ENCODE measurements at regions not wholly inside any gene's neighbourhood (a gene's known extent, or its start where the extent isn't known, plus 50 kb on each side); places are given as distances from the start of the nearest gene placed in this dataset.

DNA sequence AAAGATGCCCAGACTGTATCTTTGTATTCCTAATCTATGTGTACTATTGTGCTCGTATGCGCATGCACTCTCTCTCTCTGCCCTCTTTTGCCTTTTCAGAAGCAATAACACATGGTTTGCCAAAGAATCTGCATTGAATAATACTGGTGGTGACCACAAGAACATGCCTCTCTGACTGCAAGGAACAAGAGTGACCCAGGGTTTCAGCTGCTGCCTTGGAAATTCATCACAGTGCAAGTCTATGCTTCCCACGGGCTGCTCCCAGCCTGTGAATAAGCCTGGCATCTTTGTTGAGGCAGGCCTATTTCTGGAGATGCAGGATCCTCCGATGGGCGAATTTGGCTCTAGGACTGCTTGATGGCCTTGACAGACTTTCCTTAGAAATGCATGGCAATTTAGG, 689.4 kb upstream of the FANCL start:
- ATAC-seq, result no peak
- no peak for TF ChIP-seq ARNTL (CRISPR knock-in tag; IDR thresholded peaks at IDR 0.05; ENCODE audit: borderline replicate concordance, low read depth)
- TF ChIP-seq PPARA (CRISPR knock-in tag; IDR thresholded peaks at IDR 0.05; ENCODE audit: borderline replicate concordance), result no peak
- TF ChIP-seq GLIS3 (CRISPR knock-in tag; IDR thresholded peaks at IDR 0.05), result no peak
- TF ChIP-seq BACH2 (CRISPR knock-in tag; IDR thresholded peaks at IDR 0.05; ENCODE audit: borderline replicate concordance), result no peak
- TF ChIP-seq RARB (CRISPR knock-in tag; IDR thresholded peaks at IDR 0.05), result no peak
- TF ChIP-seq TOX (CRISPR knock-in tag; IDR thresholded peaks at IDR 0.05; ENCODE audit: borderline replicate concordance), result no peak
- TF ChIP-seq ESRRG (CRISPR knock-in tag; IDR thresholded peaks at IDR 0.05), result no peak
- TF ChIP-seq, protein P1, sequence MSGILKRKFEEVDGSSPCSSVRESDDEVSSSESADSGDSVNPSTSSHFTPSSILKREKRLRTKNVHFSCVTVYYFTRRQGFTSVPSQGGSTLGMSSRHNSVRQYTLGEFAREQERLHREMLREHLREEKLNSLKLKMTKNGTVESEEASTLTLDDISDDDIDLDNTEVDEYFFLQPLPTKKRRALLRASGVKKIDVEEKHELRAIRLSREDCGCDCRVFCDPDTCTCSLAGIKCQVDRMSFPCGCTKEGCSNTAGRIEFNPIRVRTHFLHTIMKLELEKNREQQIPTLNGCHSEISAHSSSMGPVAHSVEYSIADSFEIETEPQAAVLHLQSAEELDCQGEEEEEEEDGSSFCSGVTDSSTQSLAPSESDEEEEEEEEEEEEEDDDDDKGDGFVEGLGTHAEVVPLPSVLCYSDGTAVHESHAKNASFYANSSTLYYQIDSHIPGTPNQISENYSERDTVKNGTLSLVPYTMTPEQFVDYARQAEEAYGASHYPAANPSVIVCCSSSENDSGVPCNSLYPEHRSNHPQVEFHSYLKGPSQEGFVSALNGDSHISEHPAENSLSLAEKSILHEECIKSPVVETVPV (CRISPR knock-in tag; IDR thresholded peaks at IDR 0.05), result no peak
- no peak for TF ChIP-seq CSDC2 (CRISPR knock-in tag; IDR thresholded peaks at IDR 0.05)
- no peak for TF ChIP-seq ZNF8 (CRISPR knock-in tag; IDR thresholded peaks at IDR 0.05)
- no peak for TF ChIP-seq ZFP30 (CRISPR knock-in tag; IDR thresholded peaks at IDR 0.05)
- TF ChIP-seq, protein P2, sequence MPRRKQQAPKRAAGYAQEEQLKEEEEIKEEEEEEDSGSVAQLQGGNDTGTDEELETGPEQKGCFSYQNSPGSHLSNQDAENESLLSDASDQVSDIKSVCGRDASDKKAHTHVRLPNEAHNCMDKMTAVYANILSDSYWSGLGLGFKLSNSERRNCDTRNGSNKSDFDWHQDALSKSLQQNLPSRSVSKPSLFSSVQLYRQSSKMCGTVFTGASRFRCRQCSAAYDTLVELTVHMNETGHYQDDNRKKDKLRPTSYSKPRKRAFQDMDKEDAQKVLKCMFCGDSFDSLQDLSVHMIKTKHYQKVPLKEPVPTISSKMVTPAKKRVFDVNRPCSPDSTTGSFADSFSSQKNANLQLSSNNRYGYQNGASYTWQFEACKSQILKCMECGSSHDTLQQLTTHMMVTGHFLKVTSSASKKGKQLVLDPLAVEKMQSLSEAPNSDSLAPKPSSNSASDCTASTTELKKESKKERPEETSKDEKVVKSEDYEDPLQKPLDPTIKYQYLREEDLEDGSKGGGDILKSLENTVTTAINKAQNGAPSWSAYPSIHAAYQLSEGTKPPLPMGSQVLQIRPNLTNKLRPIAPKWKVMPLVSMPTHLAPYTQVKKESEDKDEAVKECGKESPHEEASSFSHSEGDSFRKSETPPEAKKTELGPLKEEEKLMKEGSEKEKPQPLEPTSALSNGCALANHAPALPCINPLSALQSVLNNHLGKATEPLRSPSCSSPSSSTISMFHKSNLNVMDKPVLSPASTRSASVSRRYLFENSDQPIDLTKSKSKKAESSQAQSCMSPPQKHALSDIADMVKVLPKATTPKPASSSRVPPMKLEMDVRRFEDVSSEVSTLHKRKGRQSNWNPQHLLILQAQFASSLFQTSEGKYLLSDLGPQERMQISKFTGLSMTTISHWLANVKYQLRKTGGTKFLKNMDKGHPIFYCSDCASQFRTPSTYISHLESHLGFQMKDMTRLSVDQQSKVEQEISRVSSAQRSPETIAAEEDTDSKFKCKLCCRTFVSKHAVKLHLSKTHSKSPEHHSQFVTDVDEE (CRISPR knock-in tag; IDR thresholded peaks at IDR 0.05), result no peak
- no peak for TF ChIP-seq ISL1 (CRISPR knock-in tag; IDR thresholded peaks at IDR 0.05)
- no peak for TF ChIP-seq ZFP3 (CRISPR knock-in tag; IDR thresholded peaks at IDR 0.05)
- TF ChIP-seq, protein P3, sequence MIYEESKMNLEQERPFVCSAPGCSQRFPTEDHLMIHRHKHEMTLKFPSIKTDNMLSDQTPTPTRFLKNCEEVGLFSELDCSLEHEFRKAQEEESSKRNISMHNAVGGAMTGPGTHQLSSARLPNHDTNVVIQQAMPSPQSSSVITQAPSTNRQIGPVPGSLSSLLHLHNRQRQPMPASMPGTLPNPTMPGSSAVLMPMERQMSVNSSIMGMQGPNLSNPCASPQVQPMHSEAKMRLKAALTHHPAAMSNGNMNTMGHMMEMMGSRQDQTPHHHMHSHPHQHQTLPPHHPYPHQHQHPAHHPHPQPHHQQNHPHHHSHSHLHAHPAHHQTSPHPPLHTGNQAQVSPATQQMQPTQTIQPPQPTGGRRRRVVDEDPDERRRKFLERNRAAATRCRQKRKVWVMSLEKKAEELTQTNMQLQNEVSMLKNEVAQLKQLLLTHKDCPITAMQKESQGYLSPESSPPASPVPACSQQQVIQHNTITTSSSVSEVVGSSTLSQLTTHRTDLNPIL (CRISPR knock-in tag; IDR thresholded peaks at IDR 0.05; ENCODE audit: low read depth), result no peak
- no peak for TF ChIP-seq SNAI2 (CRISPR knock-in tag; IDR thresholded peaks at IDR 0.05)

DNA sequence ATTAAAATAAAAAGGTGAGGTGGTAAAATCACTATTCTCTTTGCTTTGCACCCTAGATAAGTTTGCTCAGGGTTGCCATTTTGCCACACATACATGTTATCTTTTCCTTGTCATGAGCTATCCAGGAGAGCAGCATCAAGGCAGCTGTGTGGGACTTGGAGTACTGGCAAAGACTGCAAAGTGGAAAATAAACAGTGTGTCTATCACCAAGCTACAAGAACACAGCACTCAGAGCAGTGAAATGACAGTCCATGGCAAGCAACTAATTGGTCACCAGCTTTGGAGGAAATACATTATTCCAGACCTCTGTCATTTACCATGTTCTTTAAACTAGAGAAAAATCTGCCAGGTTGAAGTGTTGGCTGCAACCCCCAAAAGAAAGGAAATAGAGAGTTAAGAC, 687.8 kb upstream of the FANCL start:
- TF ChIP-seq ZNF8 (CRISPR knock-in tag; IDR thresholded peaks at IDR 0.05) (no peak), SNAI2 (CRISPR knock-in tag; IDR thresholded peaks at IDR 0.05) (no peak), ZC3H10 (CRISPR knock-in tag; IDR thresholded peaks at IDR 0.05) (no peak), BACH2 (CRISPR knock-in tag; IDR thresholded peaks at IDR 0.05; ENCODE audit: borderline replicate concordance) (no peak), TCF4 (CRISPR knock-in tag; IDR thresholded peaks at IDR 0.05; ENCODE audit: borderline replicate concordance) (no peak), ZNF70 (CRISPR knock-in tag; IDR thresholded peaks at IDR 0.05) (no peak), ESRRG (CRISPR knock-in tag; IDR thresholded peaks at IDR 0.05) (no peak), TOX (CRISPR knock-in tag; IDR thresholded peaks at IDR 0.05; ENCODE audit: borderline replicate concordance) (no peak)
- TF ChIP-seq, protein P4, sequence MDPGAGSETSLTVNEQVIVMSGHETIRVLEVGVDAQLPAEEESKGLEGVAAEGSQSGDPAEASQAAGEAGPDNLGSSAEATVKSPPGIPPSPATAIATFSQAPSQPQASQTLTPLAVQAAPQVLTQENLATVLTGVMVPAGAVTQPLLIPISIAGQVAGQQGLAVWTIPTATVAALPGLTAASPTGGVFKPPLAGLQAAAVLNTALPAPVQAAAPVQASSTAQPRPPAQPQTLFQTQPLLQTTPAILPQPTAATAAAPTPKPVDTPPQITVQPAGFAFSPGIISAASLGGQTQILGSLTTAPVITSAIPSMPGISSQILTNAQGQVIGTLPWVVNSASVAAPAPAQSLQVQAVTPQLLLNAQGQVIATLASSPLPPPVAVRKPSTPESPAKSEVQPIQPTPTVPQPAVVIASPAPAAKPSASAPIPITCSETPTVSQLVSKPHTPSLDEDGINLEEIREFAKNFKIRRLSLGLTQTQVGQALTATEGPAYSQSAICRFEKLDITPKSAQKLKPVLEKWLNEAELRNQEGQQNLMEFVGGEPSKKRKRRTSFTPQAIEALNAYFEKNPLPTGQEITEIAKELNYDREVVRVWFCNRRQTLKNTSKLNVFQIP (CRISPR knock-in tag; IDR thresholded peaks at IDR 0.05; ENCODE audit: borderline replicate concordance, low read depth), result no peak
- no peak for ATAC-seq

DNA sequence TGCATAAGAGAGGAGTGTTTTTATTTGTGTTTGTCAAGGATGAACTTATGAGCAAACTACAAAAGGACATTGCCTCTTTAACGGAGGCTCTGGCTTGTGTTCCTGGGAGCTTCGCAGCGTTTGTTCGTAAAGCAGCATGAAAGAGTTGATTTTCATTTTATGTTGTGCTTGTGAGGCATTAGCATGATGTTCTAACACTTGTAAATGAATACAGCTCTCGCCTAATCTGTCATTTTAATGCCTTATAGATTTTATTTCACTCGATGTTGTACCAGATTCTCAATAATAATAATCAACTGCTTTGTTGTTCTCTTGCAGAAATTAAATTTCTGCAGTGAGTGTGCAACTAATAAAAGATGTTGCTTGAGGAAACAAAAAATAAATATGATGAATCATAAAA, 687.3 kb upstream of the FANCL start:
- no peak for ATAC-seq
- TF ChIP-seq TCF4 (CRISPR knock-in tag; IDR thresholded peaks at IDR 0.05; ENCODE audit: borderline replicate concordance), result no peak

DNA sequence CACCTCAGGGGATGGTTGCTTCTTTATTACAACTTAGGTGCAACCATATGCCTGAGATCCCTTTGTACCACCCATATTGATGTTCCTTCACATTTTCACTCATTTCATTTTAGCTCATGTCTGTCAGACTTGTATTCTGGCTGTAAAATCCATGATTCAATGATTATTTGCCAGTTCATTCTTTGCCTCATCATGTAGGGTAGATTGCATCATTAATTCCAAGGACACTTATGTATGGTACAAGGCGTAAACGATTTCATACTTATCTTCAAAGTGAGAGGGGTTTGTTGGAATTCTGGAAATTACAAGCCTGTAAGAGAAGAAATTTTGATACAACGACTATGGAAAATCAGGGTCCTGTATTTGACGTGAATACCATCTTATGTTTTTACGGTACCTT, 685.0 kb upstream of the FANCL start:
- TF ChIP-seq ARNTL (CRISPR knock-in tag; IDR thresholded peaks at IDR 0.05; ENCODE audit: borderline replicate concordance, low read depth) (no peak), ZNF565 (CRISPR knock-in tag; conservative IDR thresholded peaks at IDR 0.05; ENCODE audit: low read depth) (no peak), ZNF70 (CRISPR knock-in tag; IDR thresholded peaks at IDR 0.05) (no peak)
- TF ChIP-seq, protein P4 (CRISPR knock-in tag; IDR thresholded peaks at IDR 0.05; ENCODE audit: borderline replicate concordance, low read depth), result no peak
- no peak for ATAC-seq
